Midbrain (tissue), 1 donor: ENCODE measurements at regions not wholly inside any gene's neighbourhood (a gene's known extent, or its start where the extent isn't known, plus 50 kb on each side); places are given as distances from the start of the nearest gene placed in this dataset.

Source experiments
- DNase-seq: peaks from one replicate; lab custom pipeline; 2025; lab: John Stamatoyannopoulos, UW

DNA sequence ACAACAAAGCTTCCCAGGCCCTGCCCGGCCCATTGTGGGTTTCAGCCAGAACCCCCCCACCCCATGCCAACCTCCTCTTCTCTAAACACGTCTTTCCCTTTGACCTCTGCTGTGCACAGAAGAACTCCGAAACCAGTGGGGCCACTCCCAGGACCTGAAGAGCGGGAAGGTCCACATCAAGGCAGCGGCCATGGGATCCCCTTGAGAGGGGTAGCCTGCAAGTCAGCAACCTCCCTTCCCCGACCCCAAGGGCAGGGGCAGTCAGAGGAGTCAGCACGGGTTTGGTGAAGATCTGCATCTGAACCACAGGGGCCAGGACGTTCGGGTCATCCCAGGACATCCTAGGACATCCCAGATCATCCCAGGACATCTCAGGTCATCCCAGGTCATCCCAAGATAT lies 379.9 kb upstream of the IRX4 start:
- DNase-seq: no peak

DNA sequence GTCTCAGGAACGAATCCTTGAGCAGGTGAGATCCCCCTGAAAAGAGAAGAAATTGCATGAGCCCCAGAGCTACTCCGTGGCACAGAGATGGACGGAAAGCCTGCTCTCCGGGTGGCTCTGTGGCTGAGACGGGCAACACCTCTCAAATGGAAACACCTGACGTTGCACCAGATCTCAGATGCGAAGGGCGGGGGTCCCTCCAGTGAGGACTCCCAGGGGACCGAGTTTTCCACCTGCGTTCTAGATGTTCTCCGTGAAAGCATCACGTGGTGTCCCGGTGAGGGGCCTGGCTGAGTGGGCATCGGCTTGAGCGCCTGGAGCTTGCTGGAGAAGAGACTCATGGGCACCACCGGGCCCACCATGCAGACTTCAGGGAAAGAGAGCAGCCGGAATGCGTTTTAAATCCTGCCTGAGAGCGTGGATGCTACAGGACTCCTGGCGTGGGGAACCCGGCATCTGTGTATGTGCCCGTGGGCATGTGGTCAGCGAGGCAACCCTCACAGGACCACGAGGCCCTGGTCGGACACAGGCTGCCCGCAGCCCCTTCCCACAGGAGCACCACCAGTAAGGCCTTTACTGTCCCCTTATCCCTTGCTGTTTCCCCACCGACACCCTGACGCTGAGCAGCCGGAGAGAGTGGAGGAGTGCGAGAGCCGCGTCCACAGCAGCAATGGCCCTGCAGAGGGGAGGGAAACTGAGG lies 378.4 kb upstream of the IRX4 start:
- DNase-seq: no peak

DNA sequence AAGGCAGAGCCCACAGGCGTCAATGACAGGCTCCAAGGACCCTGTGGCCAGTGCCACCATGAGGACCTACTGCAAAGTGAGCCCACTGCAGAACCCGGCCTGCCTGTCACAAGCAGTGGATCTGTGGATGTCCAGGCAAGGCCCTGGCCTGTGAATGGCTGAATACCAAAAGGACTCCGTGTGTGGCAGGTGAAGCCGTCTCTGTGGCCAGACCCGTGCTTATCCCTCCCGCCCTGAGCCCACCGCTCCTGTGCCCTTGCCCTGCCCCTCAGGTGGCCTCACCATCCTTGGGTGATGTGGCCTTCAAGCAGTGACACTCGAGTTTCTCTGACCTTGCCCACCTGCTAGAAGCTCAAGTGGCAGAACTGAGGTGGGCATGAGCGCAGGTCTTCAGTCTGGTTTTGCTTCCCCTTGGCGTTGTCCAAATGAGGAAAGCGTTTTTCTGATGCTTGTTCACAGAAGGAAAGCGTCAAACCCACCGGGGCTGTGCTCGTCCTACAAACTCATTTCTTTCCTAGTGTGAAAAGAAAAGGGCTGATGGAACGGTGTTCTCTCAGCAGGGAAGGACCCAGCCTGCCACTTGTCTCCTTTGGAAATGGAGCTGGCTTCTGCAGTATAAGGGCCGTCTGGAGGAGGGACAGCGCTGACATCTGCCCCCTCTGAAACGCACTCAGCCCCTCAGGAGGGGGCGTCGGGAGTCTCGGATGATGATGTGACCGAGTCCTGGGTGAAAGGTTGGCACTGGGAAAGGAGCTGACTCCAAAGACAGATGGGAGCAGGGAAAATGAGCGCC lies 377.7 kb upstream of the IRX4 start:
- DNase-seq: no peak

DNA sequence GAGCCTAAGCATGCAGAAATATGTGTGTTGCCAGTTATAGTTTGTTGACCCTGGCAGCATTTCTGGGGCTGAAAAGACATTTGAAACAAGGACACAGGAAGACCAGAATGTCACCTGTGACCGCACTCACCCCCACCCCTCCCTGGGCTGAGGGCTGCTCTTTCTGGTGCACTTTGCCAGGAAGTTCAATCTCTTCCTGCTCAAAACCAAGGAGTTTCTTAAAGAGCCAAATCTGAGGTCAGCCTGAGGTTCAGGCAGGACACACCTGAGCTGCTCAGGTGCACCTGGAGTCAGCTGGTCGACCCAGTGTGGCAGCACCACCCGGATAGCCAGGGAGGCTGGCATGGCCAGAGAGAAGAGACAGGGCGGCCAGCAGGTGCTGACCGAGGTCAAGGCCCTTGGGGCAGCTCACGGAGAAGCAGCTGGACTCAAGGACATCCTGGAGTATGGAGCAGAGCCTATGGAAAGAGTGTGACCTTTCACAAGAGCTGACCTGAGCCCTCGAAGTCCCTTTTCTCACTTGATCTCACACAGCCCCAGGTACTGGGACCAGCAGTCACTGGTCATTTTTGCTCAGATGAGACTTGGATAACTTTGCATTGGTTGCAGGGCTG lies 376.9 kb upstream of the IRX4 start:
- no peak for DNase-seq

- DNase-seq: no peak
Measured at GRCh38 chr5:2258861-2259260, 376.1 kb upstream of the IRX4 start.

GRCh38 chr5:2257326-2258244 lies 374.9 kb upstream of the IRX4 start:
- DNase-seq: no peak

DNA sequence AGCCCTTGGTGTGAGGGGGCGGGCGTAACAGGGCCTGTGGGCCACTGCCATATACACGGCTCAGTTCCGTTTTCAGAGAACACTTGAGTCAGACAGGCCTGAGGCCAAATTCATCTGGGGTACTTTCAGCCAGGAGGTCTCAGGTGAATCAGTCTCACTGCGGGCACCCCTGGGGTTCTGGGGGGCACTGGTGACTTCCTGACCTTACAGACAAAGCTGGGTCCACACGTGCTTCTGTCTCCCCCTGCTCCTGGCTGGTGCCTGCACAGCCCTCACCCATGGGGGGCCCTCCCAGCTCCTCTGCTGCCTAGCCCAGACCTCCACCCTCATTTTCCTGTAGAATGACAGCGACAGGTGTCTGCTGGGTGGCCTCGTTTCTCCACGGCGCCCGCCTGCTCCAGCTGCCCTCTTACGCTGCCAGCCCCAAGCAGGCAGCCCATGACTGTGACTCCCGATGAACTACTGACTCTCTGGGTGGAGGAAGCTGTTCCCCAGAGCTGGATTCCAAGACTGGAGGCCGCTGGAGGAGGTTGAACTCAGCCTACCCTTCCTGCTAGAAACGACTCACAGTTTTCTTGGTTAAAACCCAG lies 374.1 kb upstream of the IRX4 start:
- no peak for DNase-seq

- no peak for DNase-seq
Measured at GRCh38 chr5:2255915-2256690, 373.4 kb upstream of the IRX4 start.

DNA sequence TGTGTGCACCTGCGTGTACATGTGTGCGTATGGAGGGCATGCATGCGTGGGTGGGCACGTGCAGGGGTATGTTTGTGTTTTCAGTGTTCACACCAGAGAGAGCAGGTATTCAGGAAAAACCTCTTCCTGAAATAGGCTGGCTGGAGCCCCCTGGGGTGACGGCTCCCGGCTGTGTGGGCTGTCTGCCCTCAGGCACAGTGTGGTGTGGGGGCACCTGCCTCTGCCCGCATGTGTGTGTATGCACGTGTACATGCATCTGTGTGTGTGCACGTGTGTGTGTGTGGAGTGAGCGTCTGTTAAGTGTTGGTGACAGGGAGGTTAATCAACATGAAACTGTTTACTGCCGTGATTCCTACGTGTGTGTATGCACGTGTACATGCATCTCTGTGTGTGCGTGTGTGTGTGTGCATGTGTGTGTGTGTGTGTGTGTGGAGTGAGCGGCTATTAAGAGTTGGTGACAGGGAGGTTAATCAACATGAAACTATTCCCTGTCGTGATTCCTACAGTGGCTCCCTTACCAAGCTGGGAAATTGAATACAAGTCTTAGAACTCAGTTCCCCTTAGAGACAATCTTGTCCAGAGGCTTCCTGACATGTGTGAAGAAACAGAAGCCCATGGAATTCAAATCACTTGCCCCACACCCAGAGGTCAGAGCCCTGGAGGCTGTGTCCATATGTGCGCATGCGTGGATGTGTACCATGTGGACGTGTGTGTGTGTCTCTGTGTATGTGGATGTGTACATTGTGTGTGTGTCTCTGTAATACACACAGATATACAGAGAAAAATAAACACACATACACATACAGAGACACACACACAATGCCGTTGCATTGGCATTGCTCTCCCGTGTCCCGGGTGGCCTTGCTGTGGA lies 372.4 kb upstream of the IRX4 start:
- DNase-seq: no peak

- no peak for DNase-seq
Measured at GRCh38 chr5:2254406-2254805, 371.7 kb upstream of the IRX4 start.

DNA sequence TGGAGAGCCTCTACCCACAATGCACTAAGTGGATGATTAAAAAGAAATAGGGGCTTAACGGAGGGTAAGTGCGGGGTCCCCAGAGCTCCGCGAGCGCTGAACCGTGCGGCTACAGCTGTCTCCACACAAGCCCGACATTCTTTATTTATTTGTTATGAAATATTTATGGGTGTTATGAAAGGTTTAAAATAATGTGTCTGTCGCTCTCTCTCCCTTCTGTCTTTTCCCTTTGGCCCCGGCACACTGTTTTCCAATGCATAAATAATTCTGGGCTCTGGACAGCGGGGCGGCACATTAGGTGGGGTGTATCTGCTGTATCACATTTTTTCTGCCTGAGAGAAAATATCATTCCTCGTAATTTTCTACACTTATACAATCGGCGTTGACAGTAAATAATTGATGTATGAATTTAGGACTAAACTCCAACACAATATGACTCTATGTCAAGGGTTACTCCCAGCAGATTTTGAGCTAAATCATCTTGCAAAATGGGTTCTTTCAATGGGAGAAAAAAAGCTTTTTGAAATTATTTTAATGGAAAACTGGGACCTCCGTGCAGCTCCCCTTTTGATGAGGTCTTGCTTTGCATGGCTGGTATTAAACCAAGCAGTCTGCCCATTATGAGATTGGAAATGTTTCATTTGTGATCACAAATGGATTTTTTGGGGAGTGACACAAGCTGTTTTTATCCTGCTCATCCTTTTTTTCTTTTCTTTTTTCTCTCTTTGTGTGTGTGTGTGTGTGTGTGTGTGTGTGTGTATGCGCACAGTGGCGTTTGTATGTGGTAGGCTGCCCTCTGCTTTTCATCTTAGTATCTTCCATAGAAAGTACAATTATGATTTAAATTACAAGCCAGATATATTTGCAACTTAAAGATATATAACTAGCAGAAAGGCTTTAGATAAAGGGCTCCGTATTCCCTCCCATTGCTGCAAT lies 370.6 kb upstream of the IRX4 start:
- no peak for DNase-seq

DNA sequence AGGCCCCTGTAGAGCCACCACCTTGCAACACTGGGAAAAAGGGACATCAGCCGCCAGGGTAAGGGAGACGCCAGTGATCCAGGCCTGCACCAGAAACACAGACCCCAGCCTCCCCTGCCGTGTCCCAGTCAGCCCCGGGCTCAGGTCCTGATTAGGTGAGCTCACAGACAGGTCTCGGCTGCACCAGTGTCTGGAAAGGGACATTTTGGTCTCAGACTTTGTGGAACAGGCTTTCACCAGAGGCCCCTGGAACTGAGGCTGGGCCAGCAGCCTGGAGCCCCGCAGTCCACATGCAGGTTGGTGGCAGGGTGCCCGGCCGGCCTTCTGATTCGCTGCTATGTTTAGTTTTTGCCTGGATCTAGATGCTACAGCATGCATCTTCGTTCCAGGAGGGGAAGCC lies 369.0 kb upstream of the IRX4 start:
- DNase-seq: no peak

- DNase-seq: no peak
Measured at GRCh38 chr5:2251298-2251697, 368.6 kb upstream of the IRX4 start.

DNA sequence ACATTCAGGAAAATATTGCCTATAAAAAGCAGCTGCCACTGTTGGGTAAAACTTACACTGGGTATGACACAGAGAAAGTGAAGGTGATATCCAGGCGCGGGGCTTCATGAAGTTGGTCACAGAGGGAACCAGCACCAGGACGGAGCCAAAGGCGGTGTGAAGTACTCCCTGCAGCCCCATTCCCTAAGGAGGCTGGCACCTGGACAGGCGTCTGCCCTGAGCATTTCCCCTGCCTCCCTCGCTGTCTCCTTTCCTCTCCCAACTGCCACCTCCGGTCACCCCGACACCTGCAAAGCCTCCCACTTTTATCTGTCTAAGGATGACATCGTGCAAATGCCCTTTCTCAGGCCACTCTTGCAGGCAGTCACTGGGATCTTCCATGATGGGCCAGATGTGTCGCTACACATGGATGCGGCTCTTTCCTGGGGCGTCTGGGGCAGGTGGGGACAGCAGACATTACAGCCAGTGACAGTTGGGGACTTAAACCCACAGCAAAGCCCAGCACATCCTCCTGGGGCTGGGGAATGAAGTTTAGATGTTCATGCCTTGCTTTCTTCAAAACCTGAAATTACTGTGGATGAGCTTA lies 367.7 kb upstream of the IRX4 start:
- no peak for DNase-seq

DNA sequence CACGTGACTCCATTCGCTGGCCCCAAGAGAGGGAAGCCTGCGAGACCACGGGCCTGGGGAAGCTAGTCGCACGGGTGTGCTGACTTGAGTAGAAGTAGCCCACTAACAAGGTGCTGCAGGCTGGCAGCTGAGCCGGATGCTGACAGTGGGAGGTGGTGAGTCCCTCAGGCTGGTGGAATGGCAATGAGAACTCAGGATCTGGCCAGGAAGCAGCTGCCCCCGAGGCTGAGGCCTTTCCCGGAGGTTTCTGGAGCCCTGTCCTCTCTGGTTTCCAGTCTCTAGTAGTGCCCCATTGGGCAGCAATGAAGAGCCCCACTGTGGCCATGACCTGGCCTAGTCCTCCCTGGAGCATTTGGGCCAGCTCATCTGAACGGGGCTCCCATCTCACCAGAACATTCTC lies 366.7 kb upstream of the IRX4 start:
- DNase-seq: no peak

DNA sequence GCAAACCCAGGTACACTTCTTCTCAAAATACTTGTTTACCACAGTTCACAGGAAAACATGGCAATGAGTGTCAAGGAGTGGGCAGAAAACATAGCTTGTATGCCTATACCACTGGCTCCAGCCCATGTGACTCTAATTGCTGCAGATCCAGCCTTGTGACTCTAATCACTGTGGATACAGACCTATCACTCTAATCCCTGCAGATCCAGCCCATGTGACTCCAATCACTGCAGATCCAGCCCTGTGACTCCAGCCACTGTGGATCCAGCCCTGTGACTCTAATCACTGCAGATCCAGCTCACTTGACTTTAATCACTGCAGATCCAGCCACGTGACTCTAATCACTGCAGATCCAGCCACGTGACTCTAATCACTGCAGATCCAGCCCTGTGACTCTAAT lies 366.3 kb upstream of the IRX4 start:
- no peak for DNase-seq

- DNase-seq: no peak
Measured at GRCh38 chr5:2242539-2242938, 359.8 kb upstream of the IRX4 start.

- no peak for DNase-seq
Measured at GRCh38 chr5:2241842-2242241, 359.1 kb upstream of the IRX4 start.
